GM21515 (cell line): ENCODE measurements at regions not wholly inside any gene's neighbourhood (a gene's known extent, or its start where the extent isn't known, plus 50 kb on each side); places are given as distances from the start of the nearest gene placed in this dataset.
"Not testable (repeated sequence)": the region's sequence is repeated elsewhere in the genome, so short reads cannot be mapped to it uniquely, and the experiment has no call there.

Experiments used
- ATAC-seq: cut with Tn5 transposase; IDR thresholded peaks from one replicate; pipeline ENCODE4 v1.9.1; 2021; ENCODE audit not compliant: unreplicated experiment

GRCh38 chr2:129800686-129801085 is 178.8 kb upstream of the RAB6C start:
- no peak for ATAC-seq

GRCh38 chr2:129801575-129801974 is 177.9 kb upstream of the RAB6C start:
- ATAC-seq = no peak

GRCh38 chr2:129802290-129802689 is 177.2 kb upstream of the RAB6C start:
- no peak for ATAC-seq

- no peak for ATAC-seq
These were observed 176.4 kb upstream of the RAB6C start for GRCh38 chr2:129803032-129803431.

GRCh38 chr2:129803871-129804270 is 175.6 kb upstream of the RAB6C start:
- ATAC-seq = no peak

GRCh38 chr2:129805899-129806298 is 173.6 kb upstream of the RAB6C start:
- no peak for ATAC-seq

GRCh38 chr2:129806317-129806716 is 173.1 kb upstream of the RAB6C start:
- no peak for ATAC-seq

- no peak for ATAC-seq
These were observed 172.5 kb upstream of the RAB6C start for GRCh38 chr2:129806990-129807389.

GRCh38 chr2:129807642-129808338 is 171.7 kb upstream of the RAB6C start:
- not testable (repeated sequence) for ATAC-seq

GRCh38 chr2:129810521-129810920 is 168.9 kb upstream of the RAB6C start:
- ATAC-seq = no peak

GRCh38 chr2:129812071-129812470 is 167.4 kb upstream of the RAB6C start:
- no peak for ATAC-seq

GRCh38 chr2:129812654-129813053 is 166.8 kb upstream of the RAB6C start:
- ATAC-seq = no peak

- no peak for ATAC-seq
These were observed 166.1 kb upstream of the RAB6C start for GRCh38 chr2:129813404-129813803.

- no peak for ATAC-seq
These were observed 162.5 kb upstream of the RAB6C start for GRCh38 chr2:129816813-129817574.

- no peak for ATAC-seq
These were observed 159.6 kb upstream of the RAB6C start for GRCh38 chr2:129819855-129820254.

GRCh38 chr2:129820908-129821307 is 158.6 kb upstream of the RAB6C start:
- ATAC-seq = no peak

GRCh38 chr2:129821445-129821844 is 158.0 kb upstream of the RAB6C start:
- ATAC-seq = no peak

- no peak for ATAC-seq
These were observed 156.4 kb upstream of the RAB6C start for GRCh38 chr2:129823044-129823443.

GRCh38 chr2:129827311-129828090 is 152.0 kb upstream of the RAB6C start:
- no peak for ATAC-seq

GRCh38 chr2:129828792-129829191 is 150.7 kb upstream of the RAB6C start:
- no peak for ATAC-seq

GRCh38 chr2:129829588-129829987 is 149.9 kb upstream of the RAB6C start:
- ATAC-seq = no peak

- no peak for ATAC-seq
These were observed 148.4 kb upstream of the RAB6C start for GRCh38 chr2:129831018-129831417.
